ENCODE measurements at regions not wholly inside any gene's neighbourhood (a gene's known extent, or its start where the extent isn't known, plus 50 kb on each side); places are given as distances from the start of the nearest gene placed in this dataset.

- Mint-ChIP-seq H3K27me3 (no peaks in the 10 kb centered on the region), H3K36me3 (no peaks in the 10 kb centered on the region), H3K4me1 (ENCODE audit: low read depth) (peaks cover 19% of the 10 kb centered on the region), H3K9me3 (no peaks in the 10 kb centered on the region), H3K4me3 (no peak overlapping the region), H3K27ac (no peak overlapping the region)
- intact Hi-C loops (cut with micrococcal nuclease) = no loop called here
- ChIA-PET POLR2A (interaction anchor here (0.7 kb wide), 1 partner anchor 362 kb away, joined by 3 read pairs; no protein-coding TSS in a partner anchor), CTCF (no interaction called here)
- DNase-seq = no peak
These were observed 110.1 kb upstream of the TGFBR2 start for GRCh38 chr3:30496066-30496966.

GRCh38 chr3:30498587-30498967, 107.8 kb upstream of the TGFBR2 start:
- H3K4me1 Mint-ChIP-seq (ENCODE audit: low read depth) = peaks cover 41% of the 10 kb centered on the region
- CTCF ChIA-PET = no interaction called here
- no peaks in the 10 kb centered on the region for H3K27me3 Mint-ChIP-seq
- no peak overlapping the region for H3K27ac Mint-ChIP-seq
- H3K36me3 Mint-ChIP-seq = no peaks in the 10 kb centered on the region
- no peaks in the 10 kb centered on the region for H3K9me3 Mint-ChIP-seq
- no peak for DNase-seq
- intact Hi-C loops (cut with micrococcal nuclease) = no loop called here
- POLR2A ChIA-PET = interaction anchor here (1.1 kb wide), 1 partner anchor 18 kb away, joined by 3 read pairs; no protein-coding TSS in a partner anchor
- H3K4me3 Mint-ChIP-seq = no peak overlapping the region

DNA sequence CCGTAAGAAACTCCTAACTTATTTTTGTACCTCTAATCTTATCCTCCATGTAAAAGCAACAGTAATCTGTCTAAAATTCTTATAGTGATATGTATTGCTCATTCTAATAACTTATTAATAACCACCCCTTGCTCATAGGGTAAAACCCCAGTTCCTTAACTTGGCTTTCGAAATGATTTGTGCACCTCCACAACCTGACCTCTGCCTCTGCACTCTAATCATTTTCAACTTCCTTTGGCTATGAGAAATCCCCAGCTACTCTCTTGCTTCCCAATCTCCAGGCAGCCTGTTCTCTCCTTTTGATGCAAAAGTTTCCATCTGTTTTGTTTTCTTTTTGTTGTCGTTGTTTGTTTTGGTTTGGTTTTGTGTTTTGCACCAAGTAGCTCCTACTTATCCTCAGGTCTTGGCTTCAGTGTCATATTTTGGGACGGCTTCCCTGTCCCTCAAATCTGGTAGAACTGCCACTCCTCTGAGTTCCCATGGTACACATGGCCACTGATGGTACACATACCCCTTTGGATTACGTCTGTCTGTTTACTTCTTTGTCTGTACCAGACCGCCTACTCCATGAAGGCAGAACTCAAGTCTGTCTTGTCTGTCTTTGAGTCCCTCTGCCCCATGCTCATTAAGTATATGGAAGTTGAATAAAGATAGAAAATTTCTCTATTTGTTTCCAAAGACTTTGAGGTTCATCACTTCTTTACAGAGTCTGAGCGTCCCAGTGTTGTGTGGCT, 105.6 kb upstream of the TGFBR2 start:
- ChIA-PET POLR2A (interaction anchor here (0.9 kb wide), 1 partner anchor 154 kb away, joined by 3 read pairs; no protein-coding TSS in a partner anchor), CTCF (interaction anchor here (0.9 kb wide), 1 partner anchor 157 kb away, joined by 4 read pairs; no protein-coding TSS in a partner anchor)
- H3K27me3 Mint-ChIP-seq = no peaks in the 10 kb centered on the region
- H3K4me3 Mint-ChIP-seq = no peak overlapping the region
- peak; percentile 22 for DNase-seq
- no peaks in the 10 kb centered on the region for H3K36me3 Mint-ChIP-seq
- peaks cover 46% of the 10 kb centered on the region for H3K4me1 Mint-ChIP-seq (ENCODE audit: low read depth)
- intact Hi-C loops (cut with micrococcal nuclease) = loop anchor here (1.0 to 5.0 kb wide), 4 partner anchors 26 to 214 kb away; no protein-coding TSS in a partner anchor
- H3K9me3 Mint-ChIP-seq = no peaks in the 10 kb centered on the region
- H3K27ac Mint-ChIP-seq = peak overlapping the region; percentile 61

DNA sequence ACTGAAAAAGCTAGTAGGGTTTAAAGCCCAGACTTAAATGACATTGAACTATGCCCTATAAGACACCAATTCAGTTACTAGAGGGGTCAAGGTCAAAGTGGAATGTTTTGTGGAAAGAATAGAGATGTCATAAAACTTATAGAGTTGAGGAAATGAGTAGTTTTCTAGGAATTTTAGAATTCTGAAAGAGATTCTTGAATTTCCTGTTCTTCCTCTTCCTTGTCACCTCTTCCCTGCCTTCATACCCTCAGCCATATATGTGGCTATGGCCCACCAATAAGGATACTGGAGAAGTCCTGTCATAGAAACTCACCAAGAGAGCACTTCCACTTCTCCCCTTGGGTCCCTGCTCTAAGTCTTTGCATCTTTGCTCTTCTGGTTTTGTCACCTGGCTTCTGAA, 104.9 kb upstream of the TGFBR2 start:
- Mint-ChIP-seq H3K4me3 (no peak overlapping the region), H3K4me1 (ENCODE audit: low read depth) (peaks cover 46% of the 10 kb centered on the region)

DNA sequence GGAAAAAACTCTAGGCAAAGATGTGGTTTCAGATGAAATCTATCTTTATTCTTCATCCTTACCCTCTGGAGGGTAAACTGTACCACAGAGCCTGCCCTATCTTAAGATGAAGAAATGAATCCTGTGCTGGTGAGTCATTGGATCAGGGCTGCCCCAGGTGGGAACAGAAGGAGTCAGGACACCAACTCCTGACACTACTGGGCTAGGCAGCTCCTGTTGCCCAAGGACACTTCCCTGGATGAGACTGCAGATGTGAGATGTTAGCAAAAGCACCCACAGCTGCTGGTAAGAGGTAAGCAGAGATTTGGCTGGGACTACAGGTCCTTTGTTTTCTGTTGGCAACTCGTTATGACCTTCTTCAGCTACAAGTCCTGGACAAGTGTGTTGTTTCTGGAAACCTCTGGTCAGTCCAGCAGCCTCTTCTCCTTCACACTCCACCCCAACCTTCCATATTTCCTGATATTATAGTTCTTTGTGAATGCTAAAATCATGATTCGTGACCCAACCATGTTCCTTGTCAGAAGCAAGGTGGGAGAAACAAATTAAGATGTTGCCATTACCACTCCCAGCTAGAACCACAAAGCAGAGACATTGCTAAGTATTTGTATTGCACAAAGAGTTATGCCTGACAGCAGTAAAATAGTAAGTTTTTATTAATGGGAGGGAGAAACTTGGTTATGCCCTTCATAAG, 104.2 kb upstream of the TGFBR2 start:
- Mint-ChIP-seq H3K27me3 (no peaks in the 10 kb centered on the region), H3K27ac (peak overlapping the region; percentile 70), H3K9me3 (no peaks in the 10 kb centered on the region), H3K4me1 (ENCODE audit: low read depth) (peaks cover 46% of the 10 kb centered on the region), H3K4me3 (no peak overlapping the region), H3K36me3 (no peaks in the 10 kb centered on the region)
- intact Hi-C loops (cut with micrococcal nuclease) = loop anchor here (2.0 to 5.0 kb wide), 2 partner anchors 183 to 215 kb away; no protein-coding TSS in a partner anchor
- DNase-seq = peak; percentile 11
- ChIA-PET CTCF (interaction anchor here (2.2 kb wide), 1 partner anchor 191 kb away, joined by 11 read pairs; no protein-coding TSS in a partner anchor), POLR2A (interaction anchor here (0.6 to 2.1 kb wide), 6 partner anchors 26 to 156 kb away, joined by 3 to 9 read pairs (median 3); partner anchors contain the start of gene TGFBR2)

More for the DNA sequence above, 104.9 kb upstream of the TGFBR2 start:
- ChIA-PET POLR2A (no interaction called here), CTCF (no interaction called here)
- DNase-seq = no peak
- Mint-ChIP-seq H3K9me3 (no peaks in the 10 kb centered on the region), H3K27ac (peak overlapping the region; percentile 5), H3K27me3 (no peaks in the 10 kb centered on the region), H3K36me3 (no peaks in the 10 kb centered on the region)
- intact Hi-C loops (cut with micrococcal nuclease) = loop anchor here (2.0 to 5.0 kb wide), 2 partner anchors 27 to 214 kb away; no protein-coding TSS in a partner anchor

DNA sequence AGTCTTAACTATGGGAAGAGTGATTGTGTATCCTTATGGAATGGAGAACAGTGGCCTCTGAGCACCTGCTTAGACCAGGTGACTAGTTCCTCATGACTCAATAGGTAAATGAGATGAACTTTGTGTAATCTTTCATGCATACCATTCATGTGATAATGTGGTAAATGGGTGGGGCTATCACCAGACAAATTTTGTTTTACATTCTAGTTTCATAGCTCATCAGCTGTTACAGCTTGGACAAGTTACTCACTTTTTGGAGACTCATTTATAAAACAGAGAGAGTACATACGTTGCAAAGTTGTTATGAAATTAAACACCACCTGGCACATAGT, 103.7 kb upstream of the TGFBR2 start:
- H3K9me3 Mint-ChIP-seq = no peaks in the 10 kb centered on the region
- H3K4me3 Mint-ChIP-seq = no peak overlapping the region
- no peak for DNase-seq
- ChIA-PET POLR2A (interaction anchor here (0.6 to 2.1 kb wide), 6 partner anchors 26 to 156 kb away, joined by 3 to 9 read pairs (median 3); partner anchors contain the start of gene TGFBR2), CTCF (interaction anchor here (2.2 kb wide), 1 partner anchor 191 kb away, joined by 11 read pairs; no protein-coding TSS in a partner anchor)
- peaks cover 46% of the 10 kb centered on the region for H3K4me1 Mint-ChIP-seq (ENCODE audit: low read depth)
- intact Hi-C loops (cut with micrococcal nuclease) = loop anchor here (1.0 to 5.0 kb wide), 4 partner anchors 108 to 215 kb away; no protein-coding TSS in a partner anchor
- peak overlapping the region; percentile 70 for H3K27ac Mint-ChIP-seq
- no peaks in the 10 kb centered on the region for H3K27me3 Mint-ChIP-seq
- no peaks in the 10 kb centered on the region for H3K36me3 Mint-ChIP-seq

DNA sequence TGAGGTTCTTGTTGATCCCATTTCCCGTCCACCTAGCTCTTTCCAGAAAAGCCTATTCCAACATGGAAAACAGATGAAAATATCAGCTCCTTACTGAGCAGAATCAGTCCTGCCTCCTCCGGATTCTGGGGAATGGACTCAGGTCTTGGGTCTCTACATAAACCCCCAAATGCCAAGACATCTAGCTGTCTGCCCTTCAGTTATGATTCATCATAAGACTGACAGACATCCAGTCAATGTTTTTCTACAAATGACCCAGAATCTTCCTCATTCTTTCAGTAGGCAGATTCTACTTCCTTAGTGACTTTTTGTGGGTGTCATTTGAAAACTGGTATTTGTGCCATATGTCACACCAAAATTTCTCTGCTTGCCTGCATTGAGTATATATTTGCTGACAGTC, 103.0 kb upstream of the TGFBR2 start:
- CTCF ChIA-PET = interaction anchor here (2.2 kb wide), 1 partner anchor 190 kb away, joined by 11 read pairs; no protein-coding TSS in a partner anchor
- intact Hi-C loops (cut with micrococcal nuclease) = loop anchor here (1.0 to 5.0 kb wide), 4 partner anchors 107 to 216 kb away; no protein-coding TSS in a partner anchor

DNA sequence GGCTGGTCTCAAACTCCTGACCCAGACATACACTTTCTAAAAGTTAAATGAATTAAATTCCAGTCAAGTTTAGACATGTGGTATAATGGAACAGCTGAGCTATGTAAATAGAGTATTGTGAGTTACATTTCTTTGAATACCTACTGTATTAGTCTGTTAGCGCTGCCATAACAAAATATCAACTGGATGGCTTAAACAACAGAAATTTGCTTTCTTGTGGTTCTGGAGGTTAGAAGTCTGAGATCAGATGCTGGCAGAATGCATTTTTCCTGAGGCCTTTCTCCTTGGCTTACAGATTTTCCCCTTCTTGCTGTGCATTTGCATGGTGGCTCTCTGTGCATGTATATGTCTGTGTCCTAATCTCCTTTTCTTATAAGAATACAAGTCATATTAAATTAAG, 101.5 kb upstream of the TGFBR2 start:
- no peak for DNase-seq
- CTCF ChIA-PET = no interaction called here
- Mint-ChIP-seq H3K27ac (no peak overlapping the region), H3K4me1 (ENCODE audit: low read depth) (peaks cover 40% of the 10 kb centered on the region), H3K27me3 (no peaks in the 10 kb centered on the region), H3K36me3 (no peaks in the 10 kb centered on the region), H3K4me3 (no peak overlapping the region), H3K9me3 (no peaks in the 10 kb centered on the region)
- POLR2A ChIA-PET = no interaction called here
- intact Hi-C loops (cut with micrococcal nuclease) = loop anchor here (5.0 kb wide), 1 partner anchor 218 kb away; no protein-coding TSS in a partner anchor

More for the DNA sequence above, 103.0 kb upstream of the TGFBR2 start:
- H3K27ac Mint-ChIP-seq = peak overlapping the region; percentile 70
- H3K4me3 Mint-ChIP-seq = peak overlapping the region; percentile 10
- no peaks in the 10 kb centered on the region for H3K27me3 Mint-ChIP-seq
- POLR2A ChIA-PET = interaction anchor here (1.1 to 2.1 kb wide), 4 partner anchors 103 to 155 kb away, joined by 3 to 9 read pairs (median 4); partner anchors contain the start of gene TGFBR2
- peaks cover 46% of the 10 kb centered on the region for H3K4me1 Mint-ChIP-seq (ENCODE audit: low read depth)
- H3K36me3 Mint-ChIP-seq = no peaks in the 10 kb centered on the region
- no peaks in the 10 kb centered on the region for H3K9me3 Mint-ChIP-seq
- DNase-seq = peak; percentile 18

DNA sequence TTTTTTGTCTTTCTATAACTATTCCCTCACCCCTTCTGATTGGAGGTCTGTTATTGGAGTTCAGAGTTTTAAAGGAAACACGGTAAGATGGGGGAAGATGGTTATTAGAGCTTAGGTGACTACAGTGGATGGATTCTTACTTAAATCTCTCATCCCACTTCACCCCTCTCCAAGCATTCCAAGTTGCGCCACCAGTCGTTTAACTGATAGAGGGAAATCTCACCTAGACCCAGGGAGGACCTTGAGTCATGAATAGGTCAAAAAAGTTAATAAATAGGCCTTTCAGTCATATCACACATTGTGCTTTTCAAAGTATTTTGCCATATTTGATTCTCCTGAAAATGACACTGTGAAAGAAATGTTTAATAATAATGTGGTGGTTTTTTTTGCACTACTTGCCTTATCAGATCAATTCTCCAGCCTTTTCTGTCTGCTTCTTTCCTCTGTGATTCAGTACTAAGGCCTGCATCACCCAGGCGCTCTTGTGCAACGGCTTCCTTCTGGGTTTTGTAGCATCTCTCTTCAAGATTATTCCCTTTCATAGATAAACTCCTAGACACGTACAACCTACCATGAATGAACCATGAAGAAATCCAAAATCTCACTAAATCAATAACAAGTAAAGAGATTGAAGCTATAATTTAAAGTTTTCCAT, 100.4 kb upstream of the TGFBR2 start:
- H3K27ac Mint-ChIP-seq = no peak overlapping the region
- ChIA-PET CTCF (no interaction called here), POLR2A (no interaction called here)
- H3K27me3 Mint-ChIP-seq = no peaks in the 10 kb centered on the region
- no peaks in the 10 kb centered on the region for H3K9me3 Mint-ChIP-seq
- no peak overlapping the region for H3K4me3 Mint-ChIP-seq
- no peaks in the 10 kb centered on the region for H3K36me3 Mint-ChIP-seq
- intact Hi-C loops (cut with micrococcal nuclease) = no loop called here
- H3K4me1 Mint-ChIP-seq (ENCODE audit: low read depth) = peaks cover 29% of the 10 kb centered on the region
- no peak for DNase-seq

DNA sequence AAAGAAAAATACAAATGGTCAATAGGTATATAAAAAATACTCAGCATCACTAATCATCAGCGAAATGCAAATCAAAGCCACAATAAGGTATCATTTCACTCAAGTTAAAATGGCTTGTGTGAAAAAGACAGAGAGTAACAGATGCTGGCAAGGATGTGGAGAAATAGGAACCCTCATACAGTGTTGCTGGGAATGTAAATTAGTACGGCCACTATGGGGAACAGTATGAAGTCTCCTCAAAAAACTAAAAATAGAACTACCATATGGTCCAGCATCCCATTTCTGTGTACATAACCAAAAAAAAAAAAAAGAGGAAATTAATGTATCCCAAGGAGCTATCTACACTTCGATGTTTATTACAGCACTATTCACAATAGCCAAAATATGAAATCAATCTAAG, 98.1 kb upstream of the TGFBR2 start:
- DNase-seq = no peak
- Mint-ChIP-seq H3K4me1 (ENCODE audit: low read depth) (peaks cover 13% of the 10 kb centered on the region), H3K27me3 (no peaks in the 10 kb centered on the region), H3K9me3 (no peaks in the 10 kb centered on the region), H3K4me3 (no peak overlapping the region), H3K27ac (no peak overlapping the region), H3K36me3 (no peaks in the 10 kb centered on the region)
- intact Hi-C loops (cut with micrococcal nuclease) = no loop called here
- POLR2A ChIA-PET = interaction anchor here (0.7 kb wide), 1 partner anchor 40 kb away, joined by 3 read pairs; no protein-coding TSS in a partner anchor
- CTCF ChIA-PET = no interaction called here

DNA sequence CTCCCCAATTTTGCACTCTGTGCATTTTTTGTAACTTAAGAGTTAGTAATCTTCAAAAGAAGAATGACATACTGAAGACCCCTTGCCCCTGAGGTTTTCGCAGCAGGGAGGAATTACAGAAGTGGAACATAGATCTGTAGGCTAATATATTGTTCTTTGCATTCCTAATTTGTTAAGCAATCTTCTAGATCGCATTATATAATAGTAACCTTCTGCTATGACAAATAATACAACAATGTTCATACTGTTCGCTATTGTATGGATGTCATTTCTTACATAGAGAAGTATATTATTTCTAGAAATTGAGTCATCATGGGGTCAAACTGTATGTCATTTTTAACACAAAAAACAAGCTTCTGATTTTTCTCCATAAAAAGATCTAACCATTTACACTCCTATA, 95.8 kb upstream of the TGFBR2 start:
- DNase-seq = no peak
- Mint-ChIP-seq H3K27ac (no peak overlapping the region), H3K4me3 (no peak overlapping the region), H3K27me3 (no peaks in the 10 kb centered on the region), H3K4me1 (ENCODE audit: low read depth) (peaks cover 7% of the 10 kb centered on the region), H3K9me3 (no peaks in the 10 kb centered on the region), H3K36me3 (no peaks in the 10 kb centered on the region)
- ChIA-PET POLR2A (no interaction called here), CTCF (no interaction called here)
- intact Hi-C loops (cut with micrococcal nuclease) = loop anchor here (5.0 kb wide), 1 partner anchor 62 kb away; no protein-coding TSS in a partner anchor

Measured in activated CD4-positive, alpha-beta memory T cell treated with anti-CD3 and anti-CD28 coated beads for 36 hours (primary cell).